Spleen (tissue), 11 donors: ENCODE measurements at regions not wholly inside any gene's neighbourhood (a gene's known extent, or its start where the extent isn't known, plus 50 kb on each side); places are given as distances from the start of the nearest gene placed in this dataset.

ENCODE experiments used
- DNase-seq: peaks from one replicate; pipeline ENCODE4 v3.0.0-alpha.2; 2020
- H3K27ac ChIP-seq, 8 donors: fragments of 200-600 bp; sonication (generic) in 7 of 8; 1 replicate in 4 of 8; 2 replicates in 4 of 8; pipeline versions ENCODE4 v1.5.0 to v1.8.0; 2016 to 2021; ENCODE audit warnings: inconsistent platforms in 4 of 8, mild to moderate bottlenecking in 4 of 8, moderate library complexity in 1 of 8
- H3K27me3 ChIP-seq, 7 donors: fragments of 200-600 bp; sonication (generic) in 6 of 7; replicated peaks in 1 of 7; 1 replicate in 4 of 7; 2 replicates in 3 of 7; pipeline versions ENCODE4 v1.5.0 to v1.8.0; 2016 to 2021; ENCODE audit warnings: inconsistent platforms in 3 of 7, mild to moderate bottlenecking in 1 of 7
- H3K36me3 ChIP-seq, 6 donors: fragments of 200-600 bp; sonication (generic) in 5 of 6; 1 replicate in 4 of 6; 2 replicates in 2 of 6; pipeline versions ENCODE4 v1.5.0 to v1.8.0; 2016 to 2021; ENCODE audit warnings: inconsistent platforms in 2 of 6
- H3K4me1 ChIP-seq, 6 donors: fragments of 200-600 bp; sonication (generic) in 5 of 6; 1 replicate in 3 of 6; 2 replicates in 3 of 6; pipeline versions ENCODE4 v1.5.0 to v1.8.0; 2016 to 2021; ENCODE audit warnings: inconsistent platforms in 3 of 6
- H3K4me3 ChIP-seq, 8 donors: fragments of 200-600 bp; sonication (generic) in 7 of 8; 1 replicate in 4 of 8; 2 replicates in 4 of 8; pipeline versions ENCODE4 v1.5.0 to v1.8.0; 2016 to 2021; ENCODE audit warnings: inconsistent platforms in 4 of 8, mild to moderate bottlenecking in 4 of 8, moderate library complexity in 2 of 8
- H3K9me3 ChIP-seq, 8 donors: fragments of 200-600 bp; sonication (generic) in 7 of 8; 1 replicate in 4 of 8; 2 replicates in 4 of 8; pipeline versions ENCODE4 v1.5.0 to v1.8.0; 2016 to 2021; ENCODE audit warnings: inconsistent platforms in 4 of 8
- CTCF ChIP-seq, 11 experiments: fragments of 200-600 bp in 7 of 11; fragments of 450-650 bp in 4 of 11; sonication (generic) in 4 of 11; IDR thresholded peaks in 8 of 11; conservative IDR thresholded peaks in 3 of 11; 1 replicate in 7 of 11; 2 replicates in 4 of 11; pipeline versions ENCODE4 v1.4.0 to v1.8.0; 2016 to 2021; ENCODE audit warnings: antibody characterized with exemption in 11 of 11, inconsistent platforms in 4 of 11, mild to moderate bottlenecking in 1 of 11
- POLR2A ChIP-seq, 3 donors: fragments of 450-650 bp; IDR thresholded peaks; one replicate each; pipeline ENCODE4 v1.5.1; 2017; ENCODE audit warnings: antibody characterized with exemption in 3 of 3, mild to moderate bottlenecking in 1 of 3
- POLR2AphosphoS5 ChIP-seq, 3 donors: sonication (generic); formaldehyde crosslinking; IDR thresholded peaks; one replicate each; pipeline ENCODE4 v1.5.1; 2017; ENCODE audit warnings: antibody characterized with exemption in 3 of 3
- WGBS, 5 donors: extraction: QIAGEN DNeasy Blood & Tissue Kit in 3 of 5; methylation state at CpG; one replicate each; pipeline versions ENCODE4 v1.1.5 to v1.1.7; 2013 to 2018; 5-methylcytosine and 5-hydroxymethylcytosine counted together
- intact Hi-C: fragments of 100-400 bp; cut with DNase I; formaldehyde crosslinking; loops from one replicate; pipeline ENCODE4 v1.15.0; 2023; ENCODE audit warnings: low total_unique reads
- donor health status: healthy with polysubstance abuse.
- donor health status: DM: no; HTN: no; CAD: no; lungs with moderate emphysema.
- donor health status: DM: no; HTN: no; CAD: no.
- donor health status: Bipolar disorder and iron deficiency.
- donor health status: healthy.
- donor health status: DM: no; HTN: no; CAD: no.
- donor health status: DM: yes; HTN: yes; CAD: no.

- Histone ChIP-seq H3K9me3 (peaks cover 0 to 8% (median 5%) of the 10 kb centered on the region in 8 donors), H3K4me3 (no peak overlapping the region), H3K4me1 (peaks cover 0 to 27% (median 15%) of the 10 kb centered on the region in 6 donors), H3K36me3 (no peaks in the 10 kb centered on the region), H3K27me3 (peaks cover 0 to 47% (median 17%) of the 10 kb centered on the region in 7 donors), H3K27ac (no peak overlapping the region)
- WGBS, 5 donors = 47 to 64% (median 51%) methylated on average over 7 of the region's 7 CpGs
- TF ChIP-seq POLR2AphosphoS5 (IDR thresholded peaks at IDR 0.05) (no peak), POLR2A (IDR thresholded peaks at IDR 0.05) (no peak), CTCF (IDR thresholded peaks at IDR 0.05 in 8 of 11, conservative IDR thresholded peaks at IDR 0.05 in 3 of 11) (no peak)
- DNase-seq = no peak
- intact Hi-C loops = no loop called here
Measured at GRCh38 chr6:1522779-1523178, 86.9 kb upstream of the FOXC1 start.

GRCh38 chr6:1524040-1524480 is 85.7 kb upstream of the FOXC1 start:
- H3K36me3 ChIP-seq = no peaks in the 10 kb centered on the region
- TF ChIP-seq POLR2A (IDR thresholded peaks at IDR 0.05) = no peak
- peak in 2 of 3 donors; percentile 45 to 63 for TF ChIP-seq POLR2AphosphoS5 (IDR thresholded peaks at IDR 0.05)
- TF ChIP-seq CTCF (IDR thresholded peaks at IDR 0.05 in 8 of 11, conservative IDR thresholded peaks at IDR 0.05 in 3 of 11) = peak in 10 of 11 experiments; percentile 12 to 78 (median 50)
- H3K27ac ChIP-seq = peak overlapping the region in 2 of 8 donors; percentile 18 to 39
- intact Hi-C loops = no loop called here
- WGBS, 5 donors = 9 to 48% (median 17%) methylated on average over 17 to 37 of the region's 37 CpGs
- H3K4me3 ChIP-seq = peak overlapping the region in 4 of 8 donors; percentile 11 to 39 (median 21)
- H3K27me3 ChIP-seq = peaks cover 0 to 47% (median 17%) of the 10 kb centered on the region in 7 donors
- DNase-seq = peak; percentile 84
- peaks cover 0 to 5% (median 4%) of the 10 kb centered on the region in 8 donors for H3K9me3 ChIP-seq
- peaks cover 0 to 27% (median 15%) of the 10 kb centered on the region in 6 donors for H3K4me1 ChIP-seq

GRCh38 chr6:1525364-1526038 is 84.2 kb upstream of the FOXC1 start:
- no peak overlapping the region for H3K27ac ChIP-seq
- 81 to 88% (median 84%) methylated on average over 14 of the region's 14 CpGs for WGBS, 5 donors
- H3K9me3 ChIP-seq = no peaks in the 10 kb centered on the region
- no peaks in the 10 kb centered on the region for H3K36me3 ChIP-seq
- peaks cover 0 to 47% (median 17%) of the 10 kb centered on the region in 7 donors for H3K27me3 ChIP-seq
- peaks cover 0 to 27% (median 15%) of the 10 kb centered on the region in 6 donors for H3K4me1 ChIP-seq
- no peak overlapping the region for H3K4me3 ChIP-seq
- DNase-seq = no peak
- intact Hi-C loops = no loop called here
- no peak for TF ChIP-seq POLR2A (IDR thresholded peaks at IDR 0.05)
- no peak for TF ChIP-seq POLR2AphosphoS5 (IDR thresholded peaks at IDR 0.05)

- TF ChIP-seq POLR2AphosphoS5 (IDR thresholded peaks at IDR 0.05) (no peak), POLR2A (IDR thresholded peaks at IDR 0.05) (no peak), CTCF (IDR thresholded peaks at IDR 0.05 in 8 of 11, conservative IDR thresholded peaks at IDR 0.05 in 3 of 11) (no peak)
- intact Hi-C loops = no loop called here
- H3K4me1 ChIP-seq = peaks cover 0 to 27% (median 15%) of the 10 kb centered on the region in 6 donors
- H3K9me3 ChIP-seq = no peaks in the 10 kb centered on the region
- H3K36me3 ChIP-seq = no peaks in the 10 kb centered on the region
- no peak overlapping the region for H3K4me3 ChIP-seq
- no peak for DNase-seq
- H3K27ac ChIP-seq = peak overlapping the region in 3 of 8 donors; percentile 7 to 29 (median 28)
- H3K27me3 ChIP-seq = peaks cover 0 to 45% (median 17%) of the 10 kb centered on the region in 7 donors
- 59 to 71% (median 70%) methylated on average over 12 of the region's 12 CpGs for WGBS, 5 donors
Measured at GRCh38 chr6:1526398-1527072, 83.2 kb upstream of the FOXC1 start.
